Right renal pelvis (tissue), 4 donors: ENCODE measurements at regions not wholly inside any gene's neighbourhood (a gene's known extent, or its start where the extent isn't known, plus 50 kb on each side); places are given as distances from the start of the nearest gene placed in this dataset.

ENCODE experiments used
- DNase-seq, 4 donors: peaks; one replicate each; pipeline ENCODE4 v3.0.0-alpha.2; 2013; ENCODE audit warnings: low read depth in 4 of 4, low spot score in 3 of 4, missing footprints in 1 of 4

DNA sequence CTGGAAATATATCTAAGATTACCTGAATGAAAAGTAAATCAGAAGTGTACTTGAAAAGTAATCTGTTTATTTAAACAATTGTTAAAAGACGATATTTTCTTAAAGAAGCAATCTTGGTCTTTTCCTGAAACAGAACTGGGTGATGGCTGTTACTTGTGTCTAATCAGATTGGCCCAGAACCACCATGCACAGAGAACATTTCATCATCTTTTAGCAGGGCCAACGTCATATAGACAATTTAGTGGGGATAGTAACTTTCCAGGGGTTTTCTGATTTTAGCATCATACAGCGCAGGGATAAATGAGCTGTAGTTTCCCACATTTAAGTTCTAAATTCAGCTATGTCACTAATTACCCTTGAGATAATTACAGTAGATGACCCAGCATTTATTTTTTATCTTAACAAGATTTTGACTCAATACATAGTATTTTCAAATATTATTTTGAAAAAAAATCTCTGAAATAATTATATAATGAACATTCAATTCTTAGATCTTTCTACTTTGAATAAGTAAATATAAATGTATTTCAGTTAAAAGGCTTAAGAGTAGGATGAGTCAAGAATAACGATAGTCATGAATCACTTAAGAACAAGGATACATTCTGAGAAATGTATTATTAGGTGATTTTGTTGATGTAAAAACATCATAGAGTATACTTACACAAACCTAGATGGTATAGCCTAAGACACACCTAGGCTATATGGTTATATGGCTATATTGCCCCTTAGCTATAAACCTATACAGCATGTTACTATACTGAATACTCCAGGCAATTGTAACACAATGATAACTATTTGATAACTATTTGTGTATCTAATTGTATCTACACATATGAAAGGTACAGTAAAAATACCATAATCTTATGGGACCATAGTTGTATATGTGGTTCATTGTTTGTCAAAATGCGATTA lies 103.8 kb upstream of the MME start:
- DNase-seq: no peak

DNA sequence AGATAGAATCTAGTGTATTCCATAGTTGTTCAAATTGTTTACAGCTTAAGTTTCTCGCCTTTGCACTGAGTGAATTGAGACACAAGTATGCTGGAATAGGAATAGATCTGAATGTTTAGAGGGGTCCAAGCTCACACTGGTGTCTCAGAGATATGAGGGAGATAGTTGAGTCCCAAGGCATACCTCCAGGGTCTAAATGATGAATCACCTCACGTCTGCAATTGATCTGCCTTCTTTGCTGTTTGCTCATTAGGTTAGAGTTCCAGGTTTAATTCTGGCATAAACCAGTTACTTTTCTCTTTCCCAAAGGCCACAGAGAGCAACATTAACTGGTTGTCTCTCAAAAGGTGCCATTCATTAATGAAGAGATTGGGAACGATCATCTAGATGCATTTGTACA lies 106.3 kb upstream of the MME start:
- no peak for DNase-seq

DNA sequence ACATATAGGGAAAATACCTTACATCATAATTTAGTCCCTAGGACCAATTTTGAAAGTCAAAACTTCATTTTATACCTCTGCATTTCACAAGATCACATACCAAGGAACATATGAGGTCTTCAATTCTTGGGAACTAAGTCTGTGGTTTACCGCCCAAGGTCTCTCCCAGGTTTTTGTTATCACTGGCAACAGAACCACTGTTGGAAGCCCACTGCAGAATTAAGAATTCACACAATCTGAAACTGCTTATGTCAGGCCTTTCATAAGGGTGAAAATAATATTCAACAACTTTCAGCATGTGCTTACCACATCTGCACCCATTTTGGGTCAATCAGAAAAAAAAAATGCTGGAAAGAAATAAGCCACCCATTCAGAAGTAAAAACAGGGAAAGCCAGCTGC lies 107.2 kb upstream of the MME start:
- DNase-seq: no peak

DNA sequence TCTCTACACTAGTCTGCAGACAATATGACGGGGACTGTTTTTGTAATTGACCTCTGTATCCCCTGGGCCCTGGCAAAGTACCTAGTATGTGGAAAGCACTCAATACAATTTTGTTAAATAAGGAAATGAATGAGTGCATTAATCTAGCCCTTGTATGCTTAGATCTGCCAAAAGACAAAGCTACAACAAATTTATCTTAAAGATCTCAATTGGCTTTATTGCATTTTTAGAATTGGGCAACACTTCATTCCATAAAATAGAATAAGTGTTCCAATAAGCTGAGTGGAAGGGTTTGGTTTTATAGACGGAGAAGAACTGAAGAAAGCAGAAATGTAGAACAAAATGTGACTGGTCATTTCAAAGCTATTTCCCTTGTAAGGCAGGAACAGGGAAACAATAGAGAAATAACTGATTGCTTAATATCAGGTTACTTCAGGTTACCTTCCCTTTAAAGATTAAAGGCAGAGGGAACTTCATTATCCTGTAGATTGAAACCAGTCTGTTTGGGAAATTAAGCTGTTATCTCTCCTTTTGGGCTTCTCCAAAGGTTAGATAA lies 108.3 kb upstream of the MME start:
- no peak for DNase-seq

DNA sequence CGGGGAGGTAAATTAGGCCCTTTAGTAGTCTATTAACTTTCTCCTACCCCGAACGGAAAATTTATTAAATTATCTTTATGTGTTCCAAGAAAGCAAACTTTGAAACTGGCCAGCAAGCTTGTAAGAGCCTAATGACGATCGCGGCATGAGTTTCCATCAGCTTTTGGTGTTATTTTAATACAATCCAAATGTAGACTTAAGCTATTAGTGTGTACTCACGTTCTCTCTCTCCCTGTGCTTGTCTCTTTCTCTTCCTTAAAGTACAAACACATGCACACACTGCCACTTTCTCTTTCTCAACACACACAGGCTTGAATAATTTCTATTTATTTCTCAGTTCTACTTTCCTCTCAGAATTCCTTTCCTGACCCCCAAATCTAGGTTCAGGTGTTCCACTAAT lies 108.8 kb upstream of the MME start:
- DNase-seq: no peak

DNA sequence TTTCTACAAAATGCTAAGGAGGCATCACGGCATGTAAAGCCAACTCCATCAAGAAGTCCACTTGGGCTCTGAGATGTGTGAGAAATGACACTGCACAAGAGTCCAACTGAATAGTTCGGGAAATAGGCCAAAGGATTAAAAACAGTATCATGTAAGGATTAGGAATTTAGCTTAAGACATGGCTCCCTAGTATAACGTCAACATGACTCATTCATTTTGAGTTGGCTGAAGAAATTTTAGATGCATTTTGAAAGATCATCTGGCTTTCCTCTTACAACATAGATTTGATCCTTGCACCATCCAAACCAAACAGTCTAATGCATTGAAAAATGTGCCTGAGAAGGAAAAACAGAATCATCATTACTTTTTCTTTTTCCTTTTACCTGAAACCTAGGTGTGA lies 109.3 kb upstream of the MME start:
- DNase-seq: no peak

DNA sequence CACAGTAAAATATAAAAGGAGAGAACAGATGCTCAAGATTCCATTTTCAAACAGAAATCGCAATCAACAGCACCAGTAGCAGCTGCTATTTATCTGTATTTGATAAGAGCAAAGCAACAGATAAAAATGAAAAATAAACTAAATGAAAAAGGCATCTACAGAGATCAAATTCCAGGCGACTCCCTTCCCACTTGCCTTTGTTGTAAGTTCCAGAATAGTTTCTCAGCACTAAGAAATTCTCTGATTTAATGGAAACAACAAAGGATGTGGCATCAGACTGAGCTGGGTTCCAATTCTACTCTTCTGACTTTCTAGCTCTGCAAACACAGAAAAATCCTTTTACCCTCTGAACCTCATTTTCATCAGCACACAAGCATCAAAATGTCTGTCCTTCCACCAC lies 110.8 kb upstream of the MME start:
- no peak for DNase-seq

DNA sequence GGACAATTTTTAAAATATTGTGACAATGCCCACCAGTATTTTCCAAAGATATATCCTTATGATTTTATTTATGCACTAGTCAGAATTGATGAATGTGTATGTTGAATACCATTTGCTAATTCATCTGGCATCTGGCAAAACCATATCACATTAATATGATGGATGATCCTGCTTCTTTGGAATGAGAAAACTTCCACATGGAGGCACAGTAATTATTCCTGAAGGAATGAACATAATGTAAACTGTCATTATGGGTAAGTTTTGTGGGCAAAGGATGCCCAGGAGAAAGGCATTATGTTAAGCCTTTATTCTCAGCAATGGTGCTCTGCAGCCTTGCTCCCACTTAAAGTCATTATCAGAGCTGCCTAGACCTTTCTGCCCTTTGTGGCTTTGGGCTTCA lies 113.0 kb upstream of the MME start:
- DNase-seq: no peak

DNA sequence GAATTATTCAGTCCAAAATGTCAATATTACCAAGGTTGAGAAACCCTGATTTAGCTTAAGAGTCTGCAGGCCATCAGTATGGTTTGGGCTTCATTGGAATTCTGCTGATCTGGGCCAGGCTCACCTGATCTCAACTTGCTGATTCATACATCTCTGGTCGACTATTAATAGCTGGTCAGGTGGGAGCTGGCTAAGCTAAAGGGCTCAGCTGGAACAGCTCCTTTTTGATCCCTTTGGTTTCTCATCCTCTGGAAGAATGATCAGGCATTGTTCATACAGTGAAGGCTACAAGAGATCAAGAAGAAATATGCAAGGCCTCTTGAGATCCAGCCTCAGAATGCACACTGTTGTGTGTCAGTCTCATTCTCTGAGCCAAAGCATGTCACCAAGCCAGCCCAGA lies 123.3 kb upstream of the MME start:
- no peak for DNase-seq

DNA sequence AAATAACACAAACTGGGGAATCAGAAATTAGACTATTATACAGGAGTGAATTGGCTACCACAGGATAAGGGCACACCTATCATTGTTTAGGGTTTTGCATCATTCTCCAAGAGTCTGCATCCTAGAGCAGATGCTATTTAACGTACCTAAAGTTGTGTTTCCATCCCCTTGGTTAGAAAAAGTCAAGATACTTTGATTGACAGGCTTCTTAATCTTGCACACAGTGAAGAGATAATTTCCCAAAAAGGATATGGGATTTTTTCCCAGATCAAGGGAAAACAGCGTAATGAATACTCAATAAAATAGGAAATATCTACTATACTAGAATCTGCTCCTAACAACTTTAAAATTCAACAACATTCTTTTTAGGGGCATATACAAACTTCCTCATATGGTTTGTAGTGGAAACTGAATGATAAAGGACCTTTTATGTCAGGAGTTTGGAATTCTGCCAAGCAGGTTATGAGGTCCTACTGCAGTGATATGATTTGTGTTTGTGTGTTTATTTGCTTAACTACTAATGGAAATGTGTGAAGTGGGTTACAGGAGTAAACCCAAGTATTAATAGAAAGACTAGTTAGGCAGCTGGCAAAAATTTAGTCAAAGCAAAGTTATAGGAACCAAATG lies 124.1 kb upstream of the MME start:
- DNase-seq: no peak

DNA sequence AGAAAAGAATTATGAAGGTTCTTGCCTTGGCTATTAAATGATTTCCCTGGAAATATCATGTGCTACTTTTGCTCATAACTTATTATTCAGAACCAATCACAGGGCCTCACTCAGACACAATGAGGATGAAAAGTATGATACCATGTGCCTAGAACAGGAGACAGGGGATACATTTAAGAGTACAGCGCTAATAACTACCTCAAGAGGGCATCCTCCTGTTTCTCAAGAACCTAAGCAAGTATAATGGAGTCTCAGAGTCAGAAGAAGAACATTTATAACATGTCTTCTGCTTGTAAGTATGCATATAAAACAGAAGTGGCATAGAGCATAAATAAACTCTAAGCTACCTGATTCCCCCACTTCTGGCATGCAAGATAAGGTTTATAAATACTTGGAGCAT lies 125.4 kb upstream of the MME start:
- no peak for DNase-seq

DNA sequence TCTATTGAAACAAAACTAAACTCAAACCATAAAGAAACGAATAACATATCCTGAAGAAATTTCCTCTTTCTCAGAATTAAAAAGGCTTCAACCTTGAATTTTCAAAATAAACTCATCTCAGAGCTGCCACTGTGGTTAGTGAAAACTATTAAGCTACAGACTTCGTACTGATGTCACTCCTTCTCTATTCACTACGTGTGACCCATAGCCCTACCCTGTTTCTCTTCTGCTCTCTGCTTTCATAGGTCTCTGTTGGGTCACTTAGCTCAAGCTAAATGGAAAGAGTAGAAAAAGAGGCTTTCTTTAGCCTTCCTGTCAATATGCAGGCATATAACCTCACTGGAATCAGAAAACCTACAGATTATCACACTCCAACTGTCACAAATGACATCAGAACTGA lies 126.6 kb upstream of the MME start:
- no peak for DNase-seq

DNA sequence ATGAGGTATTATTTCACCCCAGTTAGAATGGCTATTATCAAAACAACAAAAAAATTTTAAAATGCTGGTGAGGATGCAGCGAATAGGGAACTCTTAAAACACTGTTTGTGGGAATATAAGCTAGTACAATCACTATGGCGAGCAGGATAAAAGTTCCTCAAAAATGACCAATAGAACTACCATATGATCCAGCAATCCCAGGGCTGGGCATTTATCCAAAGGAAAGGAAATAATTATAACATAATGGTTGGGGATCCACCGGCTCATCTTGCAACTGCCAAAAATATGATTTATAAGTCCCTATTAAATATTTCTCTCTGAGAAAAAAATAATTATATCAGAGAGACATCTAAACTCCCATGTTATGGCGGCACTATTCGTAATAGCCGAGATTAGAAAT lies 127.6 kb upstream of the MME start:
- no peak for DNase-seq

DNA sequence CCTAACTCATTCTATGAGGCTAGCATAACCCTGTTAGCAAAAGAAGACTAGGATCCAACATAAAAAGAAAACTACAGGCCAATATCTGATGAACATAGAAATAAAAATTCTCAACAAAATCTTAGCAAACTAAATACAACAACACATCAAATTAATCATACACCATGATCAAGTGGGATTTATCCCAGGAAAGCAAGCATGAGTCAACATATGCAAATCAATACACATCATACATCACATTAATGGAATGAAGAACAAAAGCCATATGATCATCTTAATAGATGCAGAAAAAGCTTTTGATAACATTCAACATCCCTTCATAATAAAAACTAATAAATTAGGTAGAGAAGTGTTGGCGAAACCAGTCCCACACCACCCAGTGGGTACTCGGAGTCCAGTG lies 136.1 kb upstream of the MME start:
- no peak for DNase-seq

DNA sequence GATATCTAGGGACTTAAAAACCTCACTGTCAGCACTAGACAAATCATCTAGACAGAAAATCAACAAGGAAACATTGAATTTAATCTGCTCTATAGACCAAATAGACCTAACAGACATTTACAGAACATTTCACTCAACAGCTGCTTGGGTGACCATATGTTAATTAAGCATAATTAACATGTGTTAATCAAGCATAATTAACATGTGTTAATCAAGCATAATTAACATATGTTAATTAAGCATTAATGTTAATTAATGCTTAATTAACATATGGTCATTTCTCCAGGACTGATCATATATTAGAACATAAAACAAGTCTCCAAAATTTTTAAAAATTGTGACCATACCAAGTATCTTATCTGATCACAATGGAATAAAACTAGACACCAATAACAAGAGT lies 137.3 kb upstream of the MME start:
- no peak for DNase-seq

DNA sequence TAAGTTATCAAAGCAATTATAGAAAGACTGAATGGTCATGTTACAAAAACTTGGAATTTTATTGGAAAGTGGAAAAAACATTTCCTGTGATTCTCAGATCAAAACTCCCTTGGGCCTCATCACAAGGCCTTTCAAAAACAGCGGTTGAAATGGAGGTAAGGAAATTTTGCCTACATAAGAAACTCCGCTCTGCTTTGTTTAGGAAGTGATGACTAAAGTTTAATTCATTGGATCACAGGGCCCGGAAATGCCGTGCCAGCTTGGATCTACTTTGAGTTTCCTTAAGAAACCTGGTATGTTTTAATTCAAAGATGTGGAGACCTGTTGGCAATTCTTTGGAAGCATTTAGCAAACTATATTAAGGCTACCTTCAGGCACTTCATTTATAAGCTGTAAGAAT lies 143.9 kb upstream of the MME start:
- DNase-seq: no peak

DNA sequence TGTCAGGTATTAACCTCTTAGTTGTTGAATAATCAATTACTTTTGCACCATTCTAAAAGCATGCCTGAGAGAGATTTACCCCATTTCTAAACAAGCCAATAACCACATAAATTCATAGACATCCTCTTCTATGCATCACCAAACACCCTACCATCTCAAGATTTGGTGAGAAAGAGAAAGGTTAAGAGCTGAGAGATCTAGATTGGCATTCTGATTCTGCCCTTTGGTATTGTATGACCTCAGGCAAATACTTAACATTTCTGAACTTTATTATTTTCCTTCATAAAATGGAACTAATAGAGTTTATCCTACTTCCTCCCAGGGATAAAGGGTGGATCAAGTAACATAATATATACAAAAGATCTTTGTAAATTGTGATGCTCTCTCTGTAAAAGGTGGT lies 146.5 kb upstream of the MME start:
- no peak for DNase-seq

DNA sequence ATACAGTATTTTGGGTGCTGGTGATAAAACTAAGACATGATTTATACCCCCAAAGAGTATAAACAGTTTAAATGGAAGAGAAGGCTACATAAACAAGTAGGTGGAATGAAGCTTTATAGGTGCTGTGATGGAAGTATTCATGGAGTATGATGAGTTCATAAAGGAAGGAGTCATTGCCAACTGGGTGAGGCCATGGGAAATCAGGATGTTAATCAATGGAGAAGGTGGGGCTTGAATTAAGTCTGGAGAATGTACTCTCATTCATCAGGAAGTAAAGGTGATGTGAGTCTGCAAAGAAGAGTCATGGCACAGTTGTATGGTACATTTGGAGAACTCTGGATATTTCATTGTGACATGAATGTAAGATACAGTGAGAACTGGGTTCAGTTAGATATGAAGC lies 147.5 kb upstream of the MME start:
- no peak for DNase-seq

DNA sequence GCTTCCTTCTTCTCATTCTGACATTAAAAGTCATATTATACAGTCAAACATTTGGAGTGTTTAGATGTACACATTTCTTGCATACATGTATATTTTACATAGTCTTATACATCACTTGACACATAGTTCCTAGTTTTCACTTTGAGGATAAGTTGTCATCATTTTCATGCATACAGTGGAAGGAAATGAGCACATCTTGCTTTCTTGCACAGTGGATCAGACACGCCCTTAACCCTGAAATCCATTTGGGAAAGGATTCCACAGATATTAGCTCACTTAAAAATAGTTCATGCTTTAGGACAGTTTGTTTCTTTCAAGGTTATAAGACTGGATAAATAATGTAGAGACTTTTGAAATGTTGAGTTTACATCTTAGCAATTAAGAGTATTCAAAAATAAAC lies 148.6 kb upstream of the MME start:
- DNase-seq: no peak

DNA sequence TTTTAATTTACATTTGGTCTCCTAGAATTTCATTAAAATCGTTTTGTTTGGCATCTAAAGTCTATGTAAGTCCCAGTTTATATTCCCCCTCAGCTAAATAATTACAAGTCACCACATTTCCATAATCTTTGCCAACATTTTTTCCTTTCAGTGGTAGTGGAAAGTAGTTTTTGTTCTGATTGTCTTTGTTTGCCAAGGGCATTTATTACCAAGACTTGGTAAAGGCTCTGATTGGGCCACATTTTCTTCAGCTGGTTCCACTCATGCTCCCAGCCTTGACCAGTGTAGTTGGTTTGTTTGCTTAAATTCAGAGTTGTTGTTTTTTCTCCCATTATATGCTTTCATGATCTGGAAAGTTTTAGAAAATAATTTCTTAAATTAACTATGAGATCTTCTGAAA lies 153.4 kb upstream of the MME start:
- no peak for DNase-seq

DNA sequence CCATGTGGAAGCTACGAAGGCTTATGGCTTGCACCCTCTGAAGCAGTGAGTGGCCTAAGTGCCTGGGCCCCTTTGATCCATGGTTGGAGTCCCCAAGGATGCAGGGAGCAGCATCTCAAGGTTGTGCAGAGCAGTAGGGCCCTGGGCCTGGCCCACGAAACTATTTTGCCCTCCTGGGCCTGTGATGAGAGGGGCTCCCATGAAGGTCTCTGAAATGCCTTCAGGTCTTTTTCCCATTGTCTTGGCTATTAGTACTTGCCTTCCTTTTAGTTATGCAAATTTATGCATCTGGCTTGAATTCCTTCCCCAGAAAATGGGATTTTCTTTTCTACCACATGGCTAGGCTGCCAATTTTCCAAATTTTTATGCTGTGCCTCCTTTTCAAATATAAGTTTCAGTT lies 158.8 kb upstream of the MME start:
- no peak for DNase-seq

DNA sequence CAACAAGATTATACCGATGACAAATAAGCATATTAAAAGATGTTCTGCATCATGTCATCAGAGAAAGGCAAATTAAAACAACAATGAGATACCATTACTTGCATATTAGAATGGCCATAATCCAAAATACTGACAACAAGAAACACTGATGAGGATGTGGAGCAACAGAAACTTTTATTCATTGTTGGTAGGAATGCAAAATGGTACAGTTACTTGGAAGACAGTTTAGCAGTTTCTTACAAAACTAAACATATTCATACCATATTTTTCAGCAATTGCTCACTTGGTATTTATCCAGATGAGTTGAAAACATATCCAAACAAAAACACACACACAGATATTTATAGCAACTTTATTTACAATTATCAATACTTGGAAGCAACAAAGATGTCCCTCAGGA lies 160.9 kb upstream of the MME start:
- DNase-seq: no peak
